ENCODE measurements at regions not wholly inside any gene's neighbourhood (a gene's known extent, or its start where the extent isn't known, plus 50 kb on each side); places are given as distances from the start of the nearest gene placed in this dataset.

- Histone ChIP-seq H4K20me1 (ENCODE audit: control insufficient read depth, extremely low read depth, insufficient read depth, low read length) (no peaks in the 10 kb centered on the region), H3K36me3 (ENCODE audit: control insufficient read depth, insufficient read depth, low read length) (no peaks in the 10 kb centered on the region), H3K79me2 (ENCODE audit: control insufficient read depth, insufficient read depth, low read length) (no peaks in the 10 kb centered on the region), H3K27me3 (ENCODE audit: control insufficient read depth, insufficient read depth, low read length) (no peaks in the 10 kb centered on the region), H3K27ac (ENCODE audit: insufficient read depth, low read length) (no peak overlapping the region), H3K4me2 (ENCODE audit: extremely low read depth, insufficient read depth, low read length) (peak overlapping the region; percentile 64), H3K9me3 (ENCODE audit: control insufficient read depth, insufficient read depth, low read depth, low read length) (no peaks in the 10 kb centered on the region), H3K9ac (ENCODE audit: insufficient read depth, low read length) (no peak overlapping the region), H3K4me3 (replicated peaks in 1 of 4; ENCODE audit: control extremely low read depth in 1 of 4, insufficient read depth in 1 of 4, low read depth in 3 of 4, low read length in 4 of 4) (peak overlapping the region in 3 of 4 experiments; percentile 1 to 54 (median 47)), H2AFZ (ENCODE audit: low read length) (peak overlapping the region; percentile 61), H3K4me1 (ENCODE audit: control insufficient read depth, extremely low read depth, insufficient read depth, low read length) (peaks cover 3% of the 10 kb centered on the region)
- TF ChIP-seq, protein P1, sequence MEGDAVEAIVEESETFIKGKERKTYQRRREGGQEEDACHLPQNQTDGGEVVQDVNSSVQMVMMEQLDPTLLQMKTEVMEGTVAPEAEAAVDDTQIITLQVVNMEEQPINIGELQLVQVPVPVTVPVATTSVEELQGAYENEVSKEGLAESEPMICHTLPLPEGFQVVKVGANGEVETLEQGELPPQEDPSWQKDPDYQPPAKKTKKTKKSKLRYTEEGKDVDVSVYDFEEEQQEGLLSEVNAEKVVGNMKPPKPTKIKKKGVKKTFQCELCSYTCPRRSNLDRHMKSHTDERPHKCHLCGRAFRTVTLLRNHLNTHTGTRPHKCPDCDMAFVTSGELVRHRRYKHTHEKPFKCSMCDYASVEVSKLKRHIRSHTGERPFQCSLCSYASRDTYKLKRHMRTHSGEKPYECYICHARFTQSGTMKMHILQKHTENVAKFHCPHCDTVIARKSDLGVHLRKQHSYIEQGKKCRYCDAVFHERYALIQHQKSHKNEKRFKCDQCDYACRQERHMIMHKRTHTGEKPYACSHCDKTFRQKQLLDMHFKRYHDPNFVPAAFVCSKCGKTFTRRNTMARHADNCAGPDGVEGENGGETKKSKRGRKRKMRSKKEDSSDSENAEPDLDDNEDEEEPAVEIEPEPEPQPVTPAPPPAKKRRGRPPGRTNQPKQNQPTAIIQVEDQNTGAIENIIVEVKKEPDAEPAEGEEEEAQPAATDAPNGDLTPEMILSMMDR (conservative IDR thresholded peaks at IDR 0.05 in 1 of 2, IDR thresholded peaks at IDR 0.05 in 1 of 2; ENCODE audit: low read depth in 1 of 2, low read length in 2 of 2) = no peak
- no peak for TF ChIP-seq EZH2 (IDR thresholded peaks at IDR 0.05; ENCODE audit: low read length, missing control alignments)
- peak; percentile 23 to 72 for DNase-seq (ENCODE audit: low read depth in 2 of 2)
Observed at GRCh38 chr1:200243042-200243437, 166.8 kb downstream of the ZNF281 start.

GRCh38 chr1:200242110-200243041 is 167.5 kb downstream of the ZNF281 start:
- TF ChIP-seq, protein P1 (conservative IDR thresholded peaks at IDR 0.05 in 1 of 2, IDR thresholded peaks at IDR 0.05 in 1 of 2; ENCODE audit: low read depth in 1 of 2, low read length in 2 of 2) = no peak
- no peak for TF ChIP-seq EZH2 (IDR thresholded peaks at IDR 0.05; ENCODE audit: low read length, missing control alignments)
- Histone ChIP-seq H3K9ac (ENCODE audit: insufficient read depth, low read length) (no peak overlapping the region), H3K36me3 (ENCODE audit: control insufficient read depth, insufficient read depth, low read length) (no peaks in the 10 kb centered on the region), H3K4me1 (ENCODE audit: control insufficient read depth, extremely low read depth, insufficient read depth, low read length) (peaks cover 3% of the 10 kb centered on the region), H3K4me2 (ENCODE audit: extremely low read depth, insufficient read depth, low read length) (peak overlapping the region; percentile 64), H4K20me1 (ENCODE audit: control insufficient read depth, extremely low read depth, insufficient read depth, low read length) (no peaks in the 10 kb centered on the region), H3K27ac (ENCODE audit: insufficient read depth, low read length) (no peak overlapping the region), H3K4me3 (replicated peaks in 1 of 4; ENCODE audit: control extremely low read depth in 1 of 4, insufficient read depth in 1 of 4, low read depth in 3 of 4, low read length in 4 of 4) (peak overlapping the region in 3 of 4 experiments; percentile 1 to 54 (median 47)), H3K27me3 (ENCODE audit: control insufficient read depth, insufficient read depth, low read length) (no peaks in the 10 kb centered on the region), H3K9me3 (ENCODE audit: control insufficient read depth, insufficient read depth, low read depth, low read length) (no peaks in the 10 kb centered on the region), H2AFZ (ENCODE audit: low read length) (peak overlapping the region; percentile 61), H3K79me2 (ENCODE audit: control insufficient read depth, insufficient read depth, low read length) (no peaks in the 10 kb centered on the region)
- peak; percentile 17 to 54 for DNase-seq (ENCODE audit: low read depth in 2 of 2)

GRCh38 chr1:200240656-200241055 is 169.2 kb downstream of the ZNF281 start:
- peaks cover 3% of the 10 kb centered on the region for H3K4me1 ChIP-seq (ENCODE audit: control insufficient read depth, extremely low read depth, insufficient read depth, low read length)
- H2AFZ ChIP-seq (ENCODE audit: low read length) = peak overlapping the region; percentile 78
- no peaks in the 10 kb centered on the region for H3K79me2 ChIP-seq (ENCODE audit: control insufficient read depth, insufficient read depth, low read length)
- no peak for DNase-seq (ENCODE audit: low read depth in 2 of 2)
- no peak overlapping the region for H3K4me3 ChIP-seq (replicated peaks in 1 of 4; ENCODE audit: control extremely low read depth in 1 of 4, insufficient read depth in 1 of 4, low read depth in 3 of 4, low read length in 4 of 4)
- H3K27ac ChIP-seq (ENCODE audit: insufficient read depth, low read length) = no peak overlapping the region
- H3K9me3 ChIP-seq (ENCODE audit: control insufficient read depth, insufficient read depth, low read depth, low read length) = no peaks in the 10 kb centered on the region
- H3K4me2 ChIP-seq (ENCODE audit: extremely low read depth, insufficient read depth, low read length) = peak overlapping the region; percentile 40
- H3K36me3 ChIP-seq (ENCODE audit: control insufficient read depth, insufficient read depth, low read length) = no peaks in the 10 kb centered on the region
- H4K20me1 ChIP-seq (ENCODE audit: control insufficient read depth, extremely low read depth, insufficient read depth, low read length) = no peaks in the 10 kb centered on the region
- no peak overlapping the region for H3K9ac ChIP-seq (ENCODE audit: insufficient read depth, low read length)
- TF ChIP-seq, protein P1 (conservative IDR thresholded peaks at IDR 0.05 in 1 of 2, IDR thresholded peaks at IDR 0.05 in 1 of 2; ENCODE audit: low read depth in 1 of 2, low read length in 2 of 2) = no peak
- TF ChIP-seq EZH2 (IDR thresholded peaks at IDR 0.05; ENCODE audit: low read length, missing control alignments) = no peak
- no peaks in the 10 kb centered on the region for H3K27me3 ChIP-seq (ENCODE audit: control insufficient read depth, insufficient read depth, low read length)

All from fibroblast of lung (primary cell).